Body of pancreas (tissue), 4 donors: ENCODE measurements at regions not wholly inside any gene's neighbourhood (a gene's known extent, or its start where the extent isn't known, plus 50 kb on each side); places are given as distances from the start of the nearest gene placed in this dataset.

ENCODE experiments used
- ATAC-seq: fragments of 150-250 bp; one replicate; pipeline ENCODE4 v1.9.1; 2016
- DNase-seq, 4 donors: peaks; one replicate each; pipeline ENCODE4 v3.0.0-alpha.2; 2019
- H3K27ac ChIP-seq, 4 donors: fragments of 200-600 bp; sonication (generic); 1 replicate in 3 of 4; 2 replicates in 1 of 4; pipeline versions ENCODE4 v1.5.1 to v1.6.1; 2016 to 2019; ENCODE audit warnings: mild to moderate bottlenecking in 1 of 4, mixed read lengths in 1 of 4, moderate library complexity in 1 of 4
- H3K27me3 ChIP-seq, 2 donors: fragments of 200-600 bp; sonication (generic); one replicate each; pipeline ENCODE4 v1.6.0; 2016; ENCODE audit warnings: mild to moderate bottlenecking in 1 of 2
- H3K36me3 ChIP-seq, 2 donors: fragments of 200-600 bp; sonication (generic); replicated peaks in 1 of 2; 2 replicates each; pipeline ENCODE4 v1.5.1; 2016; ENCODE audit warnings: low read depth in 2 of 2; ENCODE audit not compliant: insufficient read depth in 1 of 2
- H3K4me1 ChIP-seq: fragments of 200-600 bp; sonication (generic); one replicate; pipeline ENCODE4 v1.6.0; 2016
- H3K4me3 ChIP-seq, 2 donors: fragments of 200-600 bp; sonication (generic); 1 replicate in 1 of 2; 2 replicates in 1 of 2; pipeline ENCODE4 v1.5.1; 2016 to 2019
- H3K9me3 ChIP-seq, 3 donors: fragments of 200-600 bp; sonication (generic); 1 replicate in 2 of 3; 2 replicates in 1 of 3; pipeline ENCODE4 v1.5.1; 2016
- POLR2A ChIP-seq, 3 donors: fragments of 450-650 bp; IDR thresholded peaks; one replicate each; pipeline ENCODE4 v1.6.1; 2016; ENCODE audit warnings: antibody characterized with exemption in 3 of 3, mild to moderate bottlenecking in 2 of 3
- WGBS, 2 donors: methylation state at CpG; one replicate each; pipeline ENCODE4 v1.1.5; 2017; 5-methylcytosine and 5-hydroxymethylcytosine counted together
- intact Hi-C: fragments of 100-400 bp; cut with DNase I; formaldehyde crosslinking; loops from one replicate; pipeline ENCODE4 v1.15.1; 2023
- TF ChIP-seq, protein P1 (sequence below), 7 experiments: fragments of 450-650 bp in 4 of 7; fragments of 200-600 bp in 3 of 7; sonication (generic) in 3 of 7; IDR thresholded peaks; one replicate each; pipeline ENCODE4 v1.5.1; 2016 to 2019; ENCODE audit warnings: antibody characterized with exemption in 7 of 7

DNA sequence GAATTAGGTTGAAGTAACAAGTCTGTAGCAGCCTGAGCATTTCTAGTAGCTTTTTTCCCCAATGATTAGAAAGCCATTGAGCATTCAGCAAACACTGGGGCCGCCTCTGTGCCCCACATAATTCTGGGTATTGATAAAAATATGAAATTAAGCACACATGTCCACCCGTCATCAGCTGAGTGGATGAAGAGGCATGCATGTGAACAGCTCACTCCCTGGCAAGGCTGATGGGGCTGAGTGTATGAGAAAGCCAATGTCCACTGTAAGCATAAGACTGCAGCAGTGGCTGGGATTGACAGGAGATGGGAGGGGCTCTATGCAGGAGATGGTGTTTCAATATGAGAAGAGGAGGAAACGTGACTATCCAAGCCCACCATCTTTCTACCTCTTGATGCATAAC, 124.4 kb upstream of the KLHL29 start:
- DNase-seq (no peak), ATAC-seq (no peak)
- Histone ChIP-seq H3K27me3 (no peaks in the 10 kb centered on the region), H3K4me3 (no peak overlapping the region), H3K9me3 (no peaks in the 10 kb centered on the region), H3K4me1 (no peaks in the 10 kb centered on the region), H3K27ac (no peak overlapping the region), H3K36me3 (no peaks in the 10 kb centered on the region)
- no peak for TF ChIP-seq POLR2A (IDR thresholded peaks at IDR 0.05)
- TF ChIP-seq, protein P1, sequence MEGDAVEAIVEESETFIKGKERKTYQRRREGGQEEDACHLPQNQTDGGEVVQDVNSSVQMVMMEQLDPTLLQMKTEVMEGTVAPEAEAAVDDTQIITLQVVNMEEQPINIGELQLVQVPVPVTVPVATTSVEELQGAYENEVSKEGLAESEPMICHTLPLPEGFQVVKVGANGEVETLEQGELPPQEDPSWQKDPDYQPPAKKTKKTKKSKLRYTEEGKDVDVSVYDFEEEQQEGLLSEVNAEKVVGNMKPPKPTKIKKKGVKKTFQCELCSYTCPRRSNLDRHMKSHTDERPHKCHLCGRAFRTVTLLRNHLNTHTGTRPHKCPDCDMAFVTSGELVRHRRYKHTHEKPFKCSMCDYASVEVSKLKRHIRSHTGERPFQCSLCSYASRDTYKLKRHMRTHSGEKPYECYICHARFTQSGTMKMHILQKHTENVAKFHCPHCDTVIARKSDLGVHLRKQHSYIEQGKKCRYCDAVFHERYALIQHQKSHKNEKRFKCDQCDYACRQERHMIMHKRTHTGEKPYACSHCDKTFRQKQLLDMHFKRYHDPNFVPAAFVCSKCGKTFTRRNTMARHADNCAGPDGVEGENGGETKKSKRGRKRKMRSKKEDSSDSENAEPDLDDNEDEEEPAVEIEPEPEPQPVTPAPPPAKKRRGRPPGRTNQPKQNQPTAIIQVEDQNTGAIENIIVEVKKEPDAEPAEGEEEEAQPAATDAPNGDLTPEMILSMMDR (IDR thresholded peaks at IDR 0.05) = no peak
- 31 to 41% methylated on average over 3 of the region's 3 CpGs for WGBS, 2 donors
- intact Hi-C loops = no loop called here

DNA sequence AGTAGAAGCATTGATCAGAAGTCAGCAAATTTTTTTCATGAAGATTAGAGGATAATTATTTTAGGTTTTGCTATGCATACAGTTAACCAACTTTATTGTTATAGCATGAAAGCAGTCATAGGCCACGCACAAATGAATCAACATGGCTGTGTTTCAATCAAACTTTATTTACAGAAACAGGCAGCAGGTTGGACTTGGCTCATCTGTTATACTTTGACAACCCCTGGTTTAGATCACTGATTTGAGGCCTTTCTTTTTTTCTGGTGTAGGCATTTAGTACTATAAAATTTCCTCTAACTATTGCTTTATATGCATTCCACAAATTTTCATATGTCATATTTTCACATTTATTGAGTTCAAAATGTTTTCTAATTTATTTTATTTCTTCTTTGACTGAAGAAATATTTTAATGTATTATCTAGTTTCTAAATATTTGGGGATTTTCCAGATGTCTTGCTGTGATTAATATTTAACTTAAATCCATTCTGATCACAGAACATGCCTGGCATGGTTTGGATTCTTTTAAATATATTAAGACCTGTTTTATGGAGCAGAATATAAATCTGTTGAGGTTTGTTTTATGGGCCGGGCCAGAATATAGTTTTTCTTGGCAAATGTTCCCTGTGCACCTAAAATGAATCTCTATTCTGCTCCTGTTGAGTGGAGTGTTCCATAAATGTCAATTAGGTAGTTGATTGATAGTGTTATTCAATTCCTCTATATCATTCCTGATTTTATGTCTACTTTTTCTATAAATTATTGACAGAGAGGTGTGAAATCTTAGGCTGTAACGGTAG, 116.3 kb upstream of the KLHL29 start:
- Histone ChIP-seq H3K9me3 (no peaks in the 10 kb centered on the region), H3K4me1 (no peaks in the 10 kb centered on the region), H3K27me3 (no peaks in the 10 kb centered on the region), H3K27ac (no peak overlapping the region), H3K36me3 (no peaks in the 10 kb centered on the region), H3K4me3 (no peak overlapping the region)
- no peak for TF ChIP-seq POLR2A (IDR thresholded peaks at IDR 0.05)
- TF ChIP-seq, protein P1 (IDR thresholded peaks at IDR 0.05) = no peak
- intact Hi-C loops = no loop called here
- no peak for DNase-seq
- 39 to 40% methylated on average over 3 of the region's 3 CpGs for WGBS, 2 donors
- ATAC-seq = no peak

DNA sequence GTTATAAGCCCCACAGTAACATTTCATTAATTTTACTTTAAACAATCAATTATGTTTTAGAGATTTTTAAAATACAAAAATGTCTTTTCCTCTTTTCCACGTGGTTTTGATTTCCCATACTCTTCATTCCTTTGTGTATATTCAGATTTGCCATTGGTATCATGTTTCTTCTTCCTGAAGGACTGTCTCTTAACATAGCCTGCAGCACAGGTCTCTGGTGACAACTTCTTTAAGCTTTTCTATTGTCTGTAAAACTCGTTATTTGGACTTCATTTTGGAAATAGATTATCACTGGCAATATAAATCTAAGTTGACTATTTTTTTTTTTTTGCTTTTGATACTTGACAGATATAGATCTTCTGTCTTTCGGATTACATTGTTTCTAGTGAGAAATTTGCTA, 115.2 kb upstream of the KLHL29 start:
- ATAC-seq (no peak), DNase-seq (no peak)
- Histone ChIP-seq H3K4me1 (no peaks in the 10 kb centered on the region), H3K9me3 (no peaks in the 10 kb centered on the region), H3K27ac (no peak overlapping the region), H3K36me3 (no peaks in the 10 kb centered on the region), H3K27me3 (no peaks in the 10 kb centered on the region), H3K4me3 (no peak overlapping the region)
- 49 to 50% methylated on average over 3 of the region's 3 CpGs for WGBS, 2 donors
- intact Hi-C loops = no loop called here
- no peak for TF ChIP-seq POLR2A (IDR thresholded peaks at IDR 0.05)
- TF ChIP-seq, protein P1 (IDR thresholded peaks at IDR 0.05) = no peak

DNA sequence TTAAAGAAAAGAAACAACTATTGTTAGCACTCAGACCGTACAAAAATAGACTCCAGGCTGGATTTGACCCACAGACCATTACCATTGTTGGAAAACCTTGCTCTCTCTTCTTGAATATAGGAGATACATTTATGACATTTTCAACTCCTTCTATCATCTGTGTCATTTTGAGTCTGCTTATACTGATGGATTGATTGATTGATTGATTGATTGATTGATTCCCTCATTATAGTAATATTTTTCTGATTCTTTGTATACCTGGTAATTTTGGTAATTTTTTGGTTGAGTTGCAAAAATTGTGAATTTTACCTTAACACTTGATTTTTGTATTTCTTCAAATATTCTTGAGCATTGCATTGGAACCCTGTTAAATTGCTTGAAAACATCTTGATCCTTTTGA, 114.2 kb upstream of the KLHL29 start:
- DNase-seq (no peak), ATAC-seq (no peak)
- no peak overlapping the region for H3K27ac ChIP-seq
- no peaks in the 10 kb centered on the region for H3K36me3 ChIP-seq
- intact Hi-C loops = no loop called here
- 81 to 82% methylated on average over 1 of the region's 1 CpG for WGBS, 2 donors
- no peak for TF ChIP-seq POLR2A (IDR thresholded peaks at IDR 0.05)
- TF ChIP-seq, protein P1 (IDR thresholded peaks at IDR 0.05) = no peak
- no peaks in the 10 kb centered on the region for H3K4me1 ChIP-seq
- no peaks in the 10 kb centered on the region for H3K27me3 ChIP-seq
- no peak overlapping the region for H3K4me3 ChIP-seq
- H3K9me3 ChIP-seq = no peaks in the 10 kb centered on the region

DNA sequence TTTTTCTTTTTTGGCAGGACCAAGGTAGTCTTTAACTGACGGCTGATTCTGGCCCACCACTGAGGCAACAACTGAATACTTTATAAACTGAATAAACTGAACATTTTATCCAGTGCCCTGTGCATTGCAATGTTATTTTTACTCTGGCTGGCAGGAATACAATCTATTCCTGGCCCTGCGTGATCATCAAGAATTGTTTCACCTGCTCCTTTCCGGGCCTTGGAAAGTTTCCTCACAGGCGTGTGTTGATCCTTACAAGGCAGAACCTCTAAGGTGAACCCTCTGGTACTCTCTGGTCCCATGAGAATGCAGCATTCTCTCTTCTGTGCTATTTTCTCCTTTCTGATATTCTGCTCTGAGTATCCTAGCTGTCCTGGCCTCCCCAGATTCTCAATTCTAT, 113.7 kb upstream of the KLHL29 start:
- DNase-seq (no peak), ATAC-seq (no peak)
- intact Hi-C loops = no loop called here
- no peak for TF ChIP-seq POLR2A (IDR thresholded peaks at IDR 0.05)
- TF ChIP-seq, protein P1 (IDR thresholded peaks at IDR 0.05) = no peak
- Histone ChIP-seq H3K36me3 (no peaks in the 10 kb centered on the region), H3K9me3 (no peaks in the 10 kb centered on the region), H3K27me3 (no peaks in the 10 kb centered on the region), H3K4me3 (no peak overlapping the region), H3K27ac (no peak overlapping the region), H3K4me1 (no peaks in the 10 kb centered on the region)
- 74 to 75% methylated on average over 4 of the region's 4 CpGs for WGBS, 2 donors
